HUES6 (cell line): ENCODE measurements at regions not wholly inside any gene's neighbourhood (a gene's known extent, or its start where the extent isn't known, plus 50 kb on each side); places are given as distances from the start of the nearest gene placed in this dataset.

Experiments
- H3K27ac ChIP-seq: 2 replicates; pipeline ENCODE4 v1.7.0; 2013; ENCODE audit warnings: low read depth, mild to moderate bottlenecking, low read length, inconsistent platforms
- H3K27me3 ChIP-seq: 2 replicates; pipeline ENCODE4 v1.6.1; 2013; ENCODE audit warnings: low read length; ENCODE audit not compliant: control insufficient read depth, insufficient read depth
- H3K36me3 ChIP-seq: 2 replicates; pipeline ENCODE4 v1.6.1; 2013; ENCODE audit warnings: low read length; ENCODE audit not compliant: control insufficient read depth, insufficient read depth
- H3K4me1 ChIP-seq: 2 replicates; pipeline ENCODE4 v1.6.1; 2013; ENCODE audit warnings: low read length; ENCODE audit not compliant: control insufficient read depth, insufficient read depth
- H3K4me3 ChIP-seq: 2 replicates; pipeline ENCODE4 v1.5.1; 2013; ENCODE audit warnings: low read depth, low read length
- H3K9ac ChIP-seq: one replicate; pipeline ENCODE4 v1.6.1; 2013; ENCODE audit warnings: mild to moderate bottlenecking, low read length
- H3K9me3 ChIP-seq: 2 replicates; pipeline ENCODE4 v1.6.1; 2013; ENCODE audit warnings: low read depth, low read length; ENCODE audit not compliant: control insufficient read depth, insufficient read depth

DNA sequence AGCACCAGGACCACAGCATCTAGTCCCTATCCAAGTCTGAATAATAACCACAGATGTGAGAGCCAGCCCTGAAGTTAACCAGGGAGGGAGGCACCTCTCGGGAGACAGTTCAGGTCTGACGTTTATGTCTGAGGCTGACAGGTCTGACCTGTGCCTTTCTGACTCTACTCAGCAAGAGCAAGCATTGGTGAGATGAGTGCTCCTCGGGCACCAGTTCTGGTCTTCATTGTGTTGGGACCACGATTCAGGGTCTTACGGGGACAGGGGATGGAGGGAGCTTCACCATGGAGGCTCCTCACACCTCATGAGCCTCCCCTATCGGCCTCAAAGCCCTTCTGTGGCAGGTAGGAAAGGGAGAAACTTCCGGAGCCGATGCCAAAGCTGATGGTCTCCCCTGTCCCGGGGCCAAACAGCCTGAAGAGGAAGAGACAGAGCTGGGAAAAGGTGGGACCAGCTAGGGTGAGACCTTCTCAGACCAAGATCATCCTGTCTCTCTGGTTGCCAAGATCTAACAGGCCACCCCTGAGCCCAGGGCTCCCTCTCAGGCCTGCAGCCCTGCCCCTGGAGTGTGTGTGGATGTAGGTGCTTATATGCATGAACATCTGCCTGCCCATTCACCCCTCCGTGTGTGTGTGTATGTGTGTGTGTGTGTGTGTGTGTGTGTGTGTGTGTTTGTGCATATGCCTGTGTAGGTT, 170.5 kb downstream of the VEGFA start:
- Histone ChIP-seq H3K27me3 (no peaks in the 10 kb centered on the region), H3K4me1 (peaks cover 19% of the 10 kb centered on the region), H3K27ac (no peak overlapping the region), H3K36me3 (no peaks in the 10 kb centered on the region), H3K9ac (no peak overlapping the region), H3K9me3 (peaks cover 6% of the 10 kb centered on the region; the same call in 1 of the 2 replicates), H3K4me3 (no peak overlapping the region)

DNA sequence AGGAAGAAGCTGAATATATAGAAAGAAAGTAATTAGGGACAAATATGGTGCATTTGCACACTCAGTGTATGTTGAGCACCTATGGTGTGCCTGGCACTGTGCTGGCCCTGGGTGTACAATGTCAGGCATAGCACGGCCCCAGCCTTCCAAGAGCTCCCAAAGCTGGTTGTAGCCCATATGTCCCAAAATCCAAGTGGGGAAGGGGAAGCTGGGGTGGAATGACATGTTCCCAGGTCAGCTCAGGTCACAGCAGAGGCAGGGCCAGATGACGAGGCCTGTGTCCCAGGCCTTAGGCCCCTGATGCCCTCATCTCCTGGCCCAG, 170.0 kb downstream of the VEGFA start:
- no peak overlapping the region for H3K4me3 ChIP-seq
- no peak overlapping the region for H3K27ac ChIP-seq
- H3K9ac ChIP-seq = no peak overlapping the region
- 0 out of 2 replicates have a peak, but pooled peaks cover 3% of the 10 kb centered on the region for H3K9me3 ChIP-seq
- no peaks in the 10 kb centered on the region for H3K27me3 ChIP-seq
- peaks cover 19% of the 10 kb centered on the region for H3K4me1 ChIP-seq
- no peaks in the 10 kb centered on the region for H3K36me3 ChIP-seq

DNA sequence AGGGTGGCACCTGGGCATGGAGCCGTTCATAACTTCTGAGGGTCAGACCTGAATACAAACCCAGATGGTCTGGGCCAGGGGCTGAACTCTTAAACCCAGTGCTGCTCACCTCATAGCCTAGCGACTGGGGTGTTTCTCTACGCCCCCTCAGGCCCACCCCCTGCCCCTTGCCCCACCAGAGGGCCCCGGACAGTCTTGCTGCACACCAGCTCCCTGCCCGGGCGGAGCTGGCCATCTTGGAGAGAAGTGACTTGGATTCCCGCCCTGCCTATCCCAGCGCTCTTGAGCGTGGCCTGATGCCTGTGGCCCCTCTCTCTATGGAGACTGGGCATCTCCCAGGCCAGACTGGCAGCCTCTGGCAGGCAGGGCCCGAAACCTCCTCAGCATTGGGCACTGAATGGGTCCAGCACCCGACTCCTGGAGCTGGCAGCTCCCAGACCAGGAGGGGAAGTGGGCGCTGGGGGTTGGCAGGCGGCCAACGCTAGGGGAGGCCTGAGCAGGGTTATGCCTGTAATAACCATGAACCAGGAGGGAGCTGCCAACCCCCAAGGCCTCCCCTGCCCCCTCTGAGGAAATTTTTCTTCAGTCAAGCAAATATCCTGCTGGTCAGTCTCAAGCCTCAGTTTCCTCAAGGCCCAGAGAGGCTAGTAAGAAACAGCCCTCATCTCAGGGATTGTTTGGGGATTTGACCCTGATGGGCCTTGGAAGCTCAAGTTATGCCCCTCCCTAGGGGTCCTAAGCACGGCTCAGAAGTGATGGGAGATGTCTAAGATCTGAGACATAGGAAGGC, 169.5 kb downstream of the VEGFA start:
- Histone ChIP-seq H3K27me3 (no peaks in the 10 kb centered on the region), H3K27ac (no peak overlapping the region), H3K9ac (no peak overlapping the region), H3K4me1 (peaks cover 19% of the 10 kb centered on the region), H3K4me3 (no peak overlapping the region), H3K9me3 (no peaks in the 10 kb centered on the region), H3K36me3 (no peaks in the 10 kb centered on the region)

DNA sequence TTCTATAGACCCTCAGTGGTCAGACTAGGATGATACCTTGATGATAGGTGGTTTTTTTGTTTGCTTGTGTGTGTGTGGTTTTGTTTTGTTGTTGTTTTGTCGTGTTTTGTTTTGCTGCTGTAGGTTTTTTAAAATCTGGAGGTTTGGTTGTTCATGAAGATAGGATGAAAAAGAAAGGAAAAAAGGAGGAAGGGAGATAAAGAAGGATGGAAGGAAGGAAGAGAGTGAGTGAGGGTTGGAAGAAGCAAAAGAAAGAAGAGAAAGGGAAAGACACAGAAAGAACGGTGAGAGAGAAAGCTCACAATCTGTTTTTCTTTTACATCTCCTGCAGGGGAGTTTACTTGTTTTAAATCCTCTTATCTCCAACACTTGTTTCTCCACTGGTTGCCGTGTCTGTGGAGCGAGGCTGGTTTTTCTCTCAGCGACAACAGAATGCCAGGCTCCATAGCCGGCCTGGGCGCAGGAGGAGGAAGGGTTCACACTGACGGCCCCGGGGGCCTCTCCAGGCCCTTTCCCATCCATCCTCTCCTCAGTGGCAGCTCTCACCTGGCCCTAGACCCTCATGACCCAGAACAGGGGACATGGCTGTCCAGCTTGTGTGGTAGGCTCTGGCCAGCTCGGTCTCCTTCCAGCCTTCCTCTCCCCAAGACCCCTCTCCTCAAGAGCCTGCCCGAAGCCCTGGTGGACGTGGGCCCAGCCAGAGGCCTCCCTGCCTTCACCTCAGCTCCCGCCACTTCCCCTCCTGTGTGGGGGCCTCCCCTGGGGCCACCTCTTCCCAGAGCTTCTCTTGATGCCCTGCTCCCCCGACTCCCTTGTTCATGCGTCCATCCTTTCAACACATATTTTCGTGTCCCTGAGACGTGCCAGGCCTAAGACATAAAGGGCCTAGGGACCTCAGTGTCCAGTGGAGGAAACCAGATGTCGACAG, 168.4 kb downstream of the VEGFA start:
- no peaks in the 10 kb centered on the region for H3K36me3 ChIP-seq
- H3K4me1 ChIP-seq = peaks cover 23% of the 10 kb centered on the region
- H3K27ac ChIP-seq = no peak overlapping the region
- no peaks in the 10 kb centered on the region for H3K27me3 ChIP-seq
- H3K9me3 ChIP-seq = no peaks in the 10 kb centered on the region
- H3K9ac ChIP-seq = no peak overlapping the region
- no peak overlapping the region for H3K4me3 ChIP-seq

DNA sequence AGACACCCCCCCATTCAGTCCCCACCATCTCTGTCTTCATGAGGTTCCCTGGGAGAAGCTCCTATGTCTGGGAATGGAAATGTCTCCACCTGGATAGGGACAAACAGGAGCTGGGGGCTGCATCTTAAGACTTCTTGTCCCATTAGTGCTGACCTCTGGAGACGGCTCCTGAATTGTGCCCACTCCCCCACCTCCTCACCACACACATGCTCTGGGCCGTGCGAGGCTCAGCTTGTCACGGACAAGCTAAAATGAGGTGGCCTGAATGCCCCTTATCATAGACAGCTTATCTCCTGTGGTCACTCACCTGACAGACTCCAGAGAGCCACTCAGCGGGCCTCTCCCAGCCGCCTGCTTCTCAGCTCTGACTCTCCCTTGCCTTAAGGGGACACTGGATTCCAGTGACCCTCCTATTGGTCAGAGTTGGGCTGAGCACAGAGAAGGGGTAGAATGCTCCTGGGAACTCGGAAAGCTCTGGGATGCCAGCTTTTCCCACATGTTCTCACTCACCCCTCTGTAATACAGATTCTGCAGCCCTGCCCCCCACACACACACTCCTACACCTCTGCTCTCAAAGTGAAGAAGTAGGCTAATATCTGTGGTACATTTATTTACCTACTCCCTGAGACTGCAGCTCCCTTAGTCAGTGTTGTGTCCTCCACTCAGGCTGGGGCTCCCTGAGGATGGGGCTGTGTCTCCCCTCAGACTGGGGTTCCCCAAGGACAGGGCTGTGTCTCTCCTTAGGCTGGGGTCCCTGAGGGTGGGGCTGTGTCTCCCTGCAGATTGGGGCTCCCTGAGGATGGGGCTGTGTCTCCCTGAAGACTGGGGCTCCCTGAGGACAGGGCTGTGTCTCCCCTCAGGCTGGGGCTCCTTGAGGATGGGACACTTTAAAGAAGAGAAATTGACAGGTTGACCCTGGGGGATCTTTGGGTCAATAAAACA, 167.5 kb downstream of the VEGFA start:
- Histone ChIP-seq H3K9ac (no peak overlapping the region), H3K27ac (no peak overlapping the region), H3K4me1 (peaks cover 30% of the 10 kb centered on the region), H3K9me3 (no peaks in the 10 kb centered on the region), H3K27me3 (no peaks in the 10 kb centered on the region), H3K36me3 (no peaks in the 10 kb centered on the region), H3K4me3 (no peak overlapping the region)

DNA sequence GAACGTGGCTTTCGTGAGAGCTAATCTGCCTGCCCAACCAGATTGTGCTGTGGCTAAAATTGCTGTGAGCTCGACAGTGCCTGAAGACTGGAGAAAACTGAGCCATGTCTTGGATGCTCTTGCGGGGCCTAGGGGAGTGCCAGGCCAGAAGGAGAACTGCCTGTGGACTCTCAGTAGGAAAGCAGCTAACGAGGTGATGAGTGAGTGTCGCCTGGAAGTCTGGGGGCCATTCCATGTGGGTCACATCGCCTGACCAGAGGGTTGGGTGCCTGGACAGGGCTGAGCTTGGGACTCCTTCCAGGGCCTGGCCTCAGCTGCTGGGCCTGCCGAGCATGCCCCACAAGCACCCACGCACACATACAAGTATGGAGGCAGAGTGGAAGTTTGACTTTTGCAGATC, 166.5 kb downstream of the VEGFA start:
- Histone ChIP-seq H3K27ac (no peak overlapping the region), H3K4me3 (no peak overlapping the region), H3K4me1 (peaks cover 23% of the 10 kb centered on the region; the same call in 1 of the 2 replicates), H3K9me3 (no peaks in the 10 kb centered on the region), H3K36me3 (no peaks in the 10 kb centered on the region), H3K9ac (no peak overlapping the region), H3K27me3 (no peaks in the 10 kb centered on the region)

DNA sequence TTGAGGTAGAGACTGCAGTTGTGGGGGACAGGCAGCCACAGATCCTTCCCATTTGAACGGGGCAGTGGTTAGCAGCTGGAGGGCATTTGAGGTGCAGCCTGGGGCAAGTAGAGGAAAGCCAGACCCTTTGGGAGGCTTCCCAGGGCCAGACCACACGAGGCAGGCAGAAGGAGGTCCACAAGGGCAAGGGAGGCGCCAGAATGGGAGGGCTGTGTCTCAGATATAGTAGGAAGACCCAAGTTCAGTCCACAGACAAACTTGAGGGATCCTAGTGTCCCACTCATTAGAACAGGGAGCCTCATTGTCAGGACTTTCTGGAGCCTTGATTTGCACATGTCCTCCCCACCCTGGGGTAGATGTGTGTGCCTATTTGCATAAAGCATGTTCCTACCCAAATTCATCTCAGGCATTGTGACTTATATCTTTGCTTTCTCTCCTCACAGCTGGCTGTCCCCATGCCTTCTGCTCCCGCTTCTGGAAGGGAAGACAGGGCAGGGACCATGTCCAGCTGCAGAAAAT, 166.0 kb downstream of the VEGFA start:
- Histone ChIP-seq H3K27ac (no peak overlapping the region), H3K4me3 (no peak overlapping the region), H3K4me1 (peaks cover 20% of the 10 kb centered on the region; the same call in 1 of the 2 replicates), H3K27me3 (no peaks in the 10 kb centered on the region), H3K9ac (no peak overlapping the region), H3K9me3 (no peaks in the 10 kb centered on the region), H3K36me3 (no peaks in the 10 kb centered on the region)

DNA sequence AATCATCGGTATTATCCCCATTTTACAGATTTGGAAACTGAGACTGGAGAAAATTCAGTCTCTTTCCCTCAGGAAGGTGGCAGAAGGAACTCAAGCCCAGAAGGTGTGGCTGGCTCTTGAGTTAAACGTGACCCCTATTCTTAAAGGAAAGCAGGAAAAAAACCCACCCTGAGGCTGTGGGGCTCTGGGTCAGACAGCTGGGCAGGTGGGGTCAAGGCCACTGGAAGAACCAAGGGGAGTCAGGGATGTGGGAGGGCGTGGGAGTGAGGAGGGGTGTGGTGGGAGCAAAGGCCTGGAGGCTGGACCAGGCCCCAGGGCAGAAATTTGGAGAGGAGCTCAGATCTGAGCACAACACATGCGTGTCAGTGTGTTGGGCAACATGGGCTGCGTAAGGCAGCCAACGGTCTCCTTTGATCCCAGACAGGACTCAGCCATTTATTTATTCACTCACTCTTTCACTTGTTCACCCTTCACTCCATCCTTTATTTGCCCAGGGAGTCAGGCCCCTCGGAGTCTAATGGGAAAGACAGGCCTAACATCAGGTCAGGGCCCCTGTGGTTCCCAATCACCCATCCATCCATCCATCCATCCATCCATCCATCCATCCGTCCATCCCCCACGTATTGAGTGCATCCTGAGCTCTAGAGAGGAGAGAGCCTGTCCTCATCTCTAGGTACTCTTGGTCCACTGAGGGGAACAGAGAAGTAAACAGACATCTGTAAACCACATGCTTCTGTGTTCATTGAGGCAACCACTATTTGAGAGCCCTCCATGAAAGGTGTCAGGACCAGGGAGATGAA, 165.0 kb downstream of the VEGFA start:
- no peaks in the 10 kb centered on the region for H3K27me3 ChIP-seq

DNA sequence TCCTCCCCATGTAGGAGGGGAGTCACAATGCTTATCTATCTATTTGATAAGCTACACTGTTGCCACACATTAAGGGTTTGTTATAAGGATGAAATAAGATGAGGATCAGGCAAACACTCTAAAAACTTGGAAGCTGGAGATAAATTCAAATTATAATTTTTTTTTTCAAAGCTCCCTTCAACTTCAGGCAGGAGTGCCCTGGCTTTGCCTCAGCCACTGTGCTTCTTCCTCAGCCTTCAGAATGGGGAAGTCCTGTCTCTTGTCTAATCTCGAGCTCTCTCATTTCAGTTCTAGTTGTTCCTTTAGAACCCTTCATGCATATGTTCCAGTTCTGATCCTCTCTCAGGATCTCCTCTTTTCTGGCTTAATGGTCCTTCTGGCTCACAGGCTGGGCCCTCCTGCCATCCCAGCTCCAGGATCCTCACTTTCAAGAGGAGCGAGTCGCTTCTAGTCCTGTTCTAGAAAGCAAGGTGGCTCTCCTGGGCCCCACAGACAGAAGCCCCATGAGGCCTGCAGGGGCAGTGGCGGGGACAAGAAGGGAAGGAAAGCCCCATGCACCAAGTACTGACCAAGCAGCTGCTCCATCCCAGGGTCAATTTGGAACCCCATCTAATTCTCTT, 164.3 kb downstream of the VEGFA start:
- H3K27me3 ChIP-seq = no peaks in the 10 kb centered on the region
- H3K9me3 ChIP-seq = no peaks in the 10 kb centered on the region
- peaks cover 20% of the 10 kb centered on the region; the same call in 1 of the 2 replicates for H3K4me1 ChIP-seq
- no peak overlapping the region for H3K27ac ChIP-seq
- no peak overlapping the region for H3K9ac ChIP-seq
- H3K36me3 ChIP-seq = no peaks in the 10 kb centered on the region
- H3K4me3 ChIP-seq = no peak overlapping the region

More for the DNA sequence above, 165.0 kb downstream of the VEGFA start:
- Histone ChIP-seq H3K27ac (no peak overlapping the region), H3K4me3 (no peak overlapping the region), H3K9me3 (no peaks in the 10 kb centered on the region), H3K4me1 (peaks cover 20% of the 10 kb centered on the region; the same call in 1 of the 2 replicates), H3K9ac (no peak overlapping the region), H3K36me3 (no peaks in the 10 kb centered on the region)
